Stimulated activated naive CD4-positive, alpha-beta T cell (primary cell): ENCODE measurements at regions not wholly inside any gene's neighbourhood (a gene's known extent, or its start where the extent isn't known, plus 50 kb on each side); places are given as distances from the start of the nearest gene placed in this dataset.

Experiments
- DNase-seq, 6 experiments: peaks; one replicate each; lab custom pipeline; 2025; lab: John Stamatoyannopoulos, UW

DNA sequence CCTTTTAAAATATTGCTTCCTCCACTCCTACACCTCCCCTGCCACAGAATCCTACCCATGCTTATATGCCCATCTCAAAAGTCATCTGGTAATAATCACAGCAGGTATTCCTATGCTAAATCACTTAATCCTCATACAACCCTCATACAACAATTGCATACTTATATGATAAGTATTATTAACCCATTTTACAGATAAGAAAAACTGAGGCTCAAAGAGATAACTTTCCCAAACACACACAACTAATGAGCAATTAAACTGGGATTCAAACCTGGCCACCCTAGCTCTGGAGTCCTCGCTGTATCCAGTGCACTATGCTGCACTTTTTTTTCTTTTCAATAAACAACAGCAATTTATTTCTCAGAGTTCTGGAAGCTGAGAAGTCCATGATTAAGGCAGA, 99.8 kb upstream of the TSPAN5 start:
- no peak for DNase-seq

DNA sequence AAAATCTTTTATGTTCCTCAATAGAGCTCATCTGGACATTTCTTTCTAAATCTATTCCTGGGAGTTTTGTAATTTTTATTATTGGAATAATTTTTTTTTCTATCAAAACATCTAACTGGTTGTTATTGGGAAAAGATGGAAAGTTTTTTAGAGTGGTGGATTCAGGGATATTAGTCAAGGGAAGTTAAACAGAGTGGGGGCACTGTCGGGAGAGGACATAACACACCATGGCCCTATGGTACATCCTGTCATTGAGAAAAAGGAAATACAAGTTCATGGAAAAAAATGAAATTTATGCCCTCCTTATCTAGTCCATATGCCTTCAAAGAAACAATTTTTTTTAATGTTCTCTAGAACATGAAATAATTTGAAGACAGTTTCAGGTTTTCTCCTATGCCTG, 96.3 kb upstream of the TSPAN5 start:
- DNase-seq = no peak

DNA sequence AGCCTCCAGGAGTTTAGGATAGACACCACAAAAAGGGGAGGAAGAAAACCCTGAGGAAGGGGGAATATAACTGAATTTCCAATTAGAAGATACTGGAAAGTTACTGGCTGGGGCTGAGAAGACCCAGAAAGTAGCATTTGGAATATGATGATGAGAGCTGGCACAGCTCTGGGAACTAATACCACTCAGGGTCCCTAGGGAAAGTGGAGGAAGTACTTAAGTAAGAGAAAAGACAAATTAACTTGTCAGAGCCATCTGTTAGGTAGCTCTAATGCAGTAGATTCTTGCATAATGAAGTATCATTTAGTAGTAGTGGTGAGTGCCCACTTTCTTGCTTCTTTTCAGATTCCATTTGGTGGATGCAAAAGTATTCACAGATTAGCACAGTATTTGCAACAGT, 90.8 kb upstream of the TSPAN5 start:
- no peak for DNase-seq

DNA sequence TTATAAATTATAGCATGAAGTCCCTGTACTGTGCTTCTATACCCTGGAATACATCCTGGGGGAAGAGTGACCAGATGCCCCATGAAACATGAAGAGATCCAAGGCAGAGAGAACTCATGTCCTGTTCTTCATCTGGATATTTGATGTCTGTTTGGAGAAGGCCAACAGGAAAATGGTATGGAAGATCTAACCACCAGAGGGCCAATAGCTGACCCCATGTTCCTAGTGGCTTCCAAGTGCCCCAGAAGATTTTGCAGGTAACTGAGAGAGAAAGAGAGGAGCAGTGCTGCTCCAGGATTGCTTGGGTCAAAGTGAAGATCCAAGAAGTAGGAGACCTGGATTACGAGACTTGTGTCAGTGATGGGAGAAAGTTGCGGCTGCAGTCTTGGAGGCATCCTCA, 90.2 kb upstream of the TSPAN5 start:
- no peak for DNase-seq

DNA sequence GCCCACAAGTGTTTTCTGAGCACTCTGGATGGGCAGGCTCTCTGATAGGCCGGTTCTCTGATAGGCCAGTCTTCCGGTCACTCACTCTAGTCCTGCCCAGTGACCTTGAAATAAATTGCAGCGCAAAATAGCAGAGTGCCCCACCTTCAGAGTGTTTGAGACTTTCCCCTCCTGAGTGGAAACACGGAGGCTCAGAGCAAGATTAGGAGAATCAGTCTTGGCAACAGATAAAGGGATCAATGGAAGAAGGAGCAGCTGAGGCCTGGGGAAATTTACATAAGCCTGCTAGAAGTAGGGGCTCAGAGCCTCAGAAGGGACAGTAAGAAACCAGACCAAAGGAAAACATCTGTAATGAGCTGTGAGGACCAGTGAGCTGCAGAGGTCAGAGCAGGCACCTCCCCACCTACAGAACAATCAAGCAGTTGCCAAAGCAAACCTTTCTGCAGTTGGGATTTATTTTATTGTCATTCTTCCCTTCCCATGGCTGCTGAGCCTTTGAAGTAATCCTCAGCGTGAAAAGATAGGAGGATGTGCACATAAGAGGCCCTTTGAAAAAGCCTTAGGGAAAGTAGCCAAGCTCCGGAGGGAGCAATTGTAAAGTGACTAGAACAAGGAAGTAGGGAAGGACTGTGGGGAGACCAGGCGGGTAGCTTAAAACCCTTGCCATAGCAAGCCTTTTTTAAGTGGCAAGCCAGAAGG, 89.1 kb upstream of the TSPAN5 start:
- DNase-seq = no peak

DNA sequence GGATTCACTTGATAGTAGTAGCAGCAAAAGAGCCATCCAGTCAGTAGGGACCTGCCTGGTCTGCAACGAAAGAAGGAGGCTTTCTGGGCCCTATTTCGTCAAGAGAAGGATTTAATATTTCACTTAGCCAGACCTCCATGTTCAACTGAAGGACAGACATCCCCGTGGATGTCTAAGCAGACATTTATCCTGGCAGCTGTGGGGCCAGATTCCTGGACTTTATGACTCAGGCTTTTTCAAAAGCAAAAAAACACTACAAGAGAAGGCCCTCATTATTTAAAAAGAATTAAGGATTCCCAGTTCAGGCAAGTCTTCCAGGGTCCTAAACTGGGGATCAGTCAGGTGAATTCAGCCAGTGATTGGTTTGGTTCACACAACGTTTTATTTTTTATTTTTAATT, 88.5 kb upstream of the TSPAN5 start:
- DNase-seq = no peak

DNA sequence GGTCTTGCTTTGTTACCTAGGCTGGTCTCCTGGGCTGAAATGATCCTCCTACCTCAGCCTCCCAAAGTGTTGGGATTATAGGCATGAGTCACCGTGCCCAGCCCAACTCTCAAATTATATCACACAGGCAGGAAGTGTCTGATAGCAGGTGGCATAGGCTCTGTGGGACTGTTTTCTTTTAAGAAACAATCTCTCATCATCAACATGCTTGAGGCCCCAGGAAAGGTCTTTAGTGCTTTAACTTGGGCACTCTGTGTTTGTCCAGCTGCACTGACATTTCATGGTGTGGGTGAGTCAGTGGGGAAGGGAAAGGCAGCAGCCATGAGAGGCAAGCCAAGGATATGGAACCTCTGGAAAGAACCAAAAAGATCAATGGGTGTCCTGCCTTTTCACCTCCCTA, 88.1 kb upstream of the TSPAN5 start:
- DNase-seq = no peak

DNA sequence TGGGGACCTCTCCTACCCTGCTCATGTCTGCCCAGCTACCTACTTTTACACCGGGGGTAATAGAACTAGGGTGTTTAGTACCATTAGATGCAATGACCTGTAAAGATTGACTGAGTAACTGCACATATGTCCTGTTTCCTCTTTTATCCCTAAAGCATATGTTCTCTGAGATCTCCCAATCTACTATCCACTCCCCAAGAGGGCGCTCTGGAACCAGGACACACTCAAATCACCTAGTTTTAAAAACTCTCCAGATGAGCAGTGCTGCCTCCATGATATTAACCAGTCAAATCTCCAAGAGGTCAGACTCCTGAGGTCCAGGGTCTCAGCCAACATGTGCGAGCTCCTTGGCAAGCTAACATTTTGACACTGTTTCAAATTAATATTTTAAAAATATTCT, 87.0 kb upstream of the TSPAN5 start:
- DNase-seq = no peak

DNA sequence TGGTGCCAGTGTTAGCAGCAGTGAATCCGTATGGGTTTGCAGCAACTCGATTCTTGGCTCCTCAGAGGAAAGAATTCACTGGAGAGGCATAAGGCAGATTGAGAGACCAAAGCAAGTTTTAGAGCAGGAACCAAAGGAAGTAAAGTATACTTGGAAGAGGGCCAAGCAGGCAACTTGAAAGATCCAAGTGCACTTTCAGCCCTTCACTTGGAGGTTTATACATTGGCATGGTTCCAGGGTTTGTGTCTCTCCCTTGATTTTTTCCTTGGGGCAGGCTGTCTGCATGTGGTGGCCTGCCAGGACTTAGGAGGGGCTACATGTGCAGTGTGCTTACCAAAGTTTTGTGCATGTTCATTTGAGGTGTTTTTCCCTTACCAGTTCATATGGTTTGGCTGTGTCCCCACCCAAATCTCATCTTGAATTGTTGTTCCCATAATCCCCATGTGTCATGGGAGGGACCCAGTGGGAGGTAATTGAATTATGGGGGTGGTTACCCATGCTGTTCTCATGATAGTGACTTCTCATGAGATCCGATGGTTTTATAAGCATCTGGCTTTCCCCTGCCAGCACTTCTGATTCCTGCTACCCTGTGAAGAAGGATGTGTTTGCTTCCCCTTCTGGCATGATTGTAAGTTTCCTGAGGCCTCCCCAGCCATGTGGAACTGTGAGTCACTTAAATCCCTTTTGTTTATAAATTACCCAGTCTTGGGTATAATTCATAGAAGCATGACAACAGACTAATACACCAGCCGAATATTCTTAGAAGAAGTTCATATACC, 86.2 kb upstream of the TSPAN5 start:
- DNase-seq = no peak

DNA sequence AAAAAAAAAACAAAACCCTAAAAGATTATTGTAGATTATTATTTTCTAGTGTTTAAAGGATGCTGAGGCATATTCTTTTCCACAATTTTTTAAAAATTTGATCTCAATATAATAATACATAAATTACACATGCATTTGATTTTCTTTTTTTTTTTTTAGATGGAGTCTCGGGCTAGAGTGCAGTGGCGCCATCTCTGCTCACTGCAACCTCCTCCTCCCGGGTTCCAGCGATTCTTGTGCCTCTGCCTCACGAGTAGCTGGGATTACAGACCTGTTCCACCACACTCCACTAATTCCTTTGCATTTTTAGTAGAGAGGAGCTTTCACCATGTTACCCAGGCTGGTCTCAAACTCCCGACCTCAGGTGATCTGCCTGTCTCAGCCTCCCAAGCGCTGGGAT, 83.5 kb upstream of the TSPAN5 start:
- no peak for DNase-seq

DNA sequence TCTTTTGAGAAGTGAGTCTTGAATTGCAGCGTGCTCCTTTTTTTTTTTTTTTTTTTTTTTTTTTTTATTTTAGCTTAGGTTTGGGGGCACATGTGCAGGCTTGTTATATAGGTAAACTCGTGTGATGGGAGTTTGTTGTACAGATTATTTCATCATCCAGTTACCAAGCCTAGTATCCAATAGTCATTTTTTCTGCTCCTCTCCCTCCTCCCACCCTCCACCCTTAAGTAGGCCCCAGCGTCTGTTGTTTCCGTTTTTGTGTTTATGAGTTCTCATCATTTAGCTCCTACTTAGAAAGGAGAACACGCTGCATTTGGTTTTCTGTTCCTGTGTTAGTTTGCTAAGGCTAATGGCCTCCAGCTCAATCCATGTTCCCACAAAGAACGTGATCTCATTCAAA, 81.3 kb upstream of the TSPAN5 start:
- no peak for DNase-seq

DNA sequence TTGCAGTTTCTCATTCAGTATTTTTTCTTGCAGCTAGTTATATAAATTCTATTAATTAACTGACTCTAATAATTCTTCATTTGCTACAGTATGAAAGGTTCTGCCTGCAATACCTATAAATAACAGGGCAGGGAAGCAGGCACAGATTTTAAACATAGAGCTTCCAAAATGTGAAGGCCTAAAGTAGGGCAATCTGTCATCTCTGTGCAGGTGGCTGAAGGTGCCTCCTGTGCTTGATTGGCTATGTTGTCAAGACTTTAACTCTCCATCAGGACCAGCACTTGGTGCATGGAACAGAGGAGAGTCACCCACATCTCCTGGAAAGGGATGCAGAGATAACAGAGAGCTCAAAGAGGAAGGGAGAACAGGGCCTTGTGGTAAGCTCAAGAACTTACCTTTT, 75.2 kb upstream of the TSPAN5 start:
- DNase-seq = no peak

DNA sequence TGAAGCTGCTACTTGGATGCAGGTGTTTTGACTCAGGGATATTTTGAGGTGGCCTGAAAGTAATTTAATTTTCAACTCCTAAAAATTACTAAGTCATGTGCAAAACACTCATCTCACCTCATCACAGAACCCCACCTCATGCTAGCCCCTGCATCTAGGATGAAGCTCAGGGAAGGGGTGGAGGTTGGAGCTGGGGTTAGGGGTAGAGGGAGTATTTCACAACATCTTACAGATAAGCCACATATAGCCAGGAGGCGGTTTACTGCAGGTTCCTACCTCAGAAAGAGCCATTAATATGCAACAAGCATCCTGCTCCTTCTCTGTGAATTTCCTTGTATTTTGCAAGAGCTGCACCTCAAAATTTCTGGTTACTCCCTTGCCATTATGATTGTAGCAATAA, 70.5 kb upstream of the TSPAN5 start:
- DNase-seq = no peak

DNA sequence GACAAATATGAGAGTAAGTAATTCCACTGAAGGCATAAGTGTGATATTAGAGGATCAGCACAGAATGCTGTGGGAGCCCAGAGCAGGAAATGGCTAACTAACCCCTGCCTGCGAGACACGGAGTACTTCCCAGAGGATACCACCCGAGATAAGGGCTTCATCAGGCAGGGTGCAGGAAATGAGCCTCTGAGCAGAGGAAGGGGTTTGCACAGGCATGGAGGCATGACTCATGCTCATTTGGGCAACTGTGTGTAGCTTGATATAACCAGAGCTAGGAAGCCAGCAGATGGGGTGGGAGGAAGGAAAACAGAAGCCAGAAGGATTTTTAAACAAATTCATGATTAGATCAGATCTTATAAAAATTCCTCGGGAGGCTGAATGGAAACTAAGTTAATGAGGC, 70.0 kb upstream of the TSPAN5 start:
- DNase-seq = no peak

DNA sequence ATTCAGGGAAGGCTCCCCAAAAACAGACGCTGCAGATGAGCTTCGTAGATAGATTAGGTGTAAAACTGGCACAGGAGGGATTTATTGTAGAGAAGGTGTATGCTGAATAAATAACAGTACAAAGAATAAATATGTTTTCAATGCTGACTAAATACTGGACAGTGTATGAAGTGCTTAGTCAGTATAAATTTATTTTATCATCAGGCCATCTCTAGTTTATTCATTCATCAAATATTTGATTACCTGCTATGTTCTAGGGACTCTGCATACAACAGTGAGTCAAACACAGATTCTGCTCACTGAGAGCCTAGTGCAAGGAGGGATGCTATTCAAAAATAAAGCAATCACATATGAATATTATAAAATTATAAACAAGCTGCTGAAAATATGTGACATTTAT, 63.6 kb upstream of the TSPAN5 start:
- DNase-seq = no peak

DNA sequence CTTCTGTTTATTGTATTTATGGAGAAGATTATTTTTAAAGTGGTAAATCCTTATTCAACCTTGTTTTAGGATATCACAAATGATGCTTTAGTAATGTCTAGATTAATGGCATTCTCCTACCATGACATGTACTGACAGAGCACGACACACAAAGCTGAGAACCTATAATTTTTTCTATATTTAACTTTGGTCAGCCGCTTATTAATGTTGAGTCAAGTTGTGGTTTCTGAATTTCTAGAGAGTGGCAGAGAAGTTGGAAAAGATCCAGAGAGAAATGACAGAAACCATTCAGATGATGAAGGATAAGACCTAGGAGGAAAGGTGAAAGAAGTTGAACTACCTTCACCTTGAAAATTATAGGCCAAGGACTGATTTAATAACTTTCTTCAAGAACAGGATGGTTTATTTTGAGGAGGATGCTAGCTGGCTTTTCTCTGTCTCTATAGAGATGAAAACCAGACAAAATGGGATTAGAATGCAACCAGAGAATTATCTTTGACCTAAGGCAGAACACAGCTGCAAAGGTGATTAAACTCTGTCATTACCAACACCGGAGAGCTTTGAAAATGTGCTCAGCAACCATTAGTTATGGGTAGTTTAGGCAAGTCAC, 62.6 kb upstream of the TSPAN5 start:
- no peak for DNase-seq

DNA sequence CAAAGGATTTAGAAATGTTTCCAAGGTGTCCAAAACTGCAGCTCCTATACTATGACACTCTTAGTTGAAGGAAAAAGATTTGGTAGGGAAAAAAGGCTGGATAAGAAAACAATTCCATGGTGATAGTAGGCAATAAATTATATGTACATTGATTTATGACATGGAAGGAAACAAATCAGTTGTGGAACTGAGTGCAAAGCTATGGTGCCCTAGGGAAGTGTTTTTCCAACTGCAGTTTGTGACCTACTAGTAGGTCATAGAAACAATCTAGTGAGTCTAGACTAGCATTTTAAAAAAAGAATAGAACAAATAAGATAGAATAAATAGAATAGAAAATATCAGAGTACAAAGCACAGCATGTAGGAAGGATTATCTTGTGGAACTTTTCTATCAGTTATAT, 58.4 kb upstream of the TSPAN5 start:
- DNase-seq = no peak

DNA sequence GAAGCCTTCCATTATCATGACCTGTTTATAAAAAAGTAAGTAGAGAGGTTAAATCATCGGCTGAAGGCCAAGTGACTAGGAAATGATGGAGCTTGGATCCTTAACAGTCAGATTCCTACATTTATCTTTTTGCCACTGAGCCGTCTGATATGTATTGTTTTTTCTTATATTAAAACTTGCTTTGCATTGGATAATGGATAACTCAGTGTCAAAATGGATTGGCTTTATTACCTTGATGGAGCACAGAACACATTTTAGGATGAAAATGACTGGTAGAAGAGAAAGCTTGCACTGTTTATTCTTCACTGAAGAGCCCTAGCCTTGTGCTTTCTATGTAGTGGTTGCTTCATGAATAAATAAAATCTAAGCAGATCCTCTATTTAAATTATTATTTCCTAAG, 54.2 kb upstream of the TSPAN5 start:
- no peak for DNase-seq

DNA sequence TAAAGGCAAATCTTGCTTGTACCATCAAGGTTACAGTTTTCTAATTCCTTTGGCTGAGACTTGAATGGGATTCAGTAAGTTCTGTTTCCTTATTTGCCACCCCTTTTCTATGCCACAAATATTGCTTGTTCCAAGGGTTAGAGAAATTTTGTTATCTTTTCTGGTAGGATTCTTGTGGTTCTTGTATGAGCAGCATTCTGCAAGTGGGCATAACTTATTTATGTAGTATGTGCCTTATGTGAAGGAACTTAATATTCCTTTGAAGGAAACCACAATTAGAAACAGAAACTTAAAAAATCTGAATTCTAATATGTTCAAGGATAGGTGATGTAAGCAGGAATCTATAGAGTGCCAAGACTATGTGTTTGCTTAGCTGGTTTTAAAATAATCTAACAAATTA, 53.1 kb upstream of the TSPAN5 start:
- no peak for DNase-seq

DNA sequence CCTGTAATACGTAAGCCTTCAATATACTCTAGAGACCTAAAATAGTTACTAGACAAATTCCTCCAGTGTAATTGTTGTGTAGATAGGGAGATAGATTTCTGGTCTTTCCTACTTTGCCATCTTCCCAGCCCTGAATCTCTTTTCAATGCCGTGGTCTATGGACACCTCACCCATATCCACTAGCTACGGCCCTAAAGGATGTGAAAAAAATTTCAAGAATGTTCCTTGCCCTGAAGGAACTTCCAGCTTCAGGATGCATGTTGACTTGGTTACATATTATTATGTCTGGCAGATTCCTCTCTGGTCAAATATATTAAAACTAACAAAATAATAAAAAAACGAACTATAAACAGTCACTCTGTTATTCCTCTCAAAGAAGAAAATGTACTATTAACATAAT, 52.4 kb upstream of the TSPAN5 start:
- no peak for DNase-seq
